ENCODE measurements at regions not wholly inside any gene's neighbourhood (a gene's known extent, or its start where the extent isn't known, plus 50 kb on each side); places are given as distances from the start of the nearest gene placed in this dataset.

DNA sequence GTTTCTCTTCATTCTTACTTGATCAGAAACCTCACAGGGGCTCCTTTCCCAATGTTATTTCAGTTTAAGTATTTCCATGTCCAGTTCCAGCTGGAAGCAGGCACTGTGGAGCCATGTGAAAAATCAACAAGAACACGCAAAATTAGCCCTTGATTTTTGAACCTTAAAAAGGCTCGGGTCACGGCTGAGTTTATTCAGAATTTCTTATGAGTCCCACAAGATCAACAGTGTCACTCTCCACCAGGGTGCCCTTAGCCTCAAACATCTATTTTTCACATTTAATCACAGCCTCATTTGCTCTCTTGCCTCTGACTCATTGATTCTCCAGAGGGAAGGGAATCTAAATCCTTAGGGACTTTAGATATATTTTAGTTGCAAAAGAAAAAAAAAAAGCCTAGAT, 157.7 kb upstream of the AVPR1A start (continued):
- TF ChIP-seq LARP7 (IDR thresholded peaks at IDR 0.05) (no peak), RB1 (IDR thresholded peaks at IDR 0.05; ENCODE audit: borderline replicate concordance) (no peak)

- in situ Hi-C loops (cut with MboI): no loop called here
- ChIA-PET SMC1A (ENCODE audit: uncharacterized antibody, unreplicated experiment) (no interaction called here), CTCF (no interaction called here), RAD21 (ENCODE audit: unreplicated experiment) (interaction anchor here (0.8 kb wide), 1 partner anchor 9 kb away, joined by 3 read pairs; no protein-coding TSS in a partner anchor), POLR2A (no interaction called here)
- WGBS (ENCODE audit: insufficient coverage, insufficient replicate concordance, low lambda C conversion rate, missing lambda C conversion rate): 38% methylated on average over 8 of the region's 8 CpGs
- Histone ChIP-seq H3K27ac (ENCODE audit: control insufficient read depth, insufficient read depth) (no peak overlapping the region), H3K9ac (ENCODE audit: control insufficient read depth, insufficient read depth, low read length) (no peak overlapping the region), H3K9me3 (replicated peaks; ENCODE audit: control insufficient read depth, insufficient read depth, low read length) (no peaks in the 10 kb centered on the region; the same call in 2 of the 3 replicates), H4K20me1 (ENCODE audit: control insufficient read depth, insufficient read depth) (no peaks in the 10 kb centered on the region), H3K27me3 (replicated peaks in 1 of 2; ENCODE audit: control insufficient read depth in 2 of 2, insufficient read depth in 2 of 2, low read length in 1 of 2) (no peaks in the 10 kb centered on the region), H3K36me3 (ENCODE audit: control insufficient read depth in 2 of 2, insufficient read depth in 2 of 2, low read length in 1 of 2) (no peaks in the 10 kb centered on the region), H3K79me2 (ENCODE audit: control insufficient read depth, insufficient read depth, low read length) (no peaks in the 10 kb centered on the region), H2AFZ (ENCODE audit: control insufficient read depth, low read depth, low read length) (no peak overlapping the region), H3K4me1 (ENCODE audit: control insufficient read depth, insufficient read depth, low read length) (no peaks in the 10 kb centered on the region), H3K4me3 (no peak overlapping the region), H3K4me2 (ENCODE audit: control insufficient read depth, insufficient read depth) (no peak overlapping the region)
- FAIRE-seq (no peak), ATAC-seq (no peak), DNase-seq (ENCODE audit: low read depth, low spot score) (no peak)
- no TSS peak for BruUV-seq (replicated peaks)
- intact Hi-C loops (cut with micrococcal nuclease; ENCODE audit: unreplicated experiment): loop anchor here (5.0 to 10.0 kb wide), 2 partner anchors 89 to 703 kb away; no protein-coding TSS in a partner anchor
- TF ChIP-seq BACH1 (IDR thresholded peaks at IDR 0.05; ENCODE audit: borderline replicate concordance): no peak
- TF ChIP-seq STAT3 (IDR thresholded peaks at IDR 0.05; ENCODE audit: low read depth, low read length): no peak
- no peak for TF ChIP-seq RFX5 (IDR thresholded peaks at IDR 0.05; ENCODE audit: low read depth, low read length)
- no peak for TF ChIP-seq ZNF207 (IDR thresholded peaks at IDR 0.05; ENCODE audit: borderline replicate concordance)
- TF ChIP-seq ZBED1 (IDR thresholded peaks at IDR 0.05; ENCODE audit: borderline replicate concordance): no peak
- no peak for TF ChIP-seq MEF2B (IDR thresholded peaks at IDR 0.05; ENCODE audit: partially characterized antibody, poor library complexity, severe bottlenecking)
- no peak for TF ChIP-seq BHLHE40 (IDR thresholded peaks at IDR 0.05; ENCODE audit: borderline replicate concordance in 1 of 2, low read depth in 2 of 2, low read length in 1 of 2)
- TF ChIP-seq, protein P1, sequence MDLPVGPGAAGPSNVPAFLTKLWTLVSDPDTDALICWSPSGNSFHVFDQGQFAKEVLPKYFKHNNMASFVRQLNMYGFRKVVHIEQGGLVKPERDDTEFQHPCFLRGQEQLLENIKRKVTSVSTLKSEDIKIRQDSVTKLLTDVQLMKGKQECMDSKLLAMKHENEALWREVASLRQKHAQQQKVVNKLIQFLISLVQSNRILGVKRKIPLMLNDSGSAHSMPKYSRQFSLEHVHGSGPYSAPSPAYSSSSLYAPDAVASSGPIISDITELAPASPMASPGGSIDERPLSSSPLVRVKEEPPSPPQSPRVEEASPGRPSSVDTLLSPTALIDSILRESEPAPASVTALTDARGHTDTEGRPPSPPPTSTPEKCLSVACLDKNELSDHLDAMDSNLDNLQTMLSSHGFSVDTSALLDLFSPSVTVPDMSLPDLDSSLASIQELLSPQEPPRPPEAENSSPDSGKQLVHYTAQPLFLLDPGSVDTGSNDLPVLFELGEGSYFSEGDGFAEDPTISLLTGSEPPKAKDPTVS (IDR thresholded peaks at IDR 0.05; ENCODE audit: low read depth, low read length): no peak
- TF ChIP-seq IRF4 (IDR thresholded peaks at IDR 0.05; ENCODE audit: low read depth, low read length): no peak
- no peak for TF ChIP-seq RUNX3 (IDR thresholded peaks at IDR 0.05; ENCODE audit: low read length)
- no peak for TF ChIP-seq PAX5 (IDR thresholded peaks at IDR 0.05; ENCODE audit: borderline replicate concordance, low read depth, low read length)
- TF ChIP-seq ZNF274 (IDR thresholded peaks at IDR 0.05; ENCODE audit: insufficient read depth, insufficient read length): no peak
- TF ChIP-seq, protein P2, sequence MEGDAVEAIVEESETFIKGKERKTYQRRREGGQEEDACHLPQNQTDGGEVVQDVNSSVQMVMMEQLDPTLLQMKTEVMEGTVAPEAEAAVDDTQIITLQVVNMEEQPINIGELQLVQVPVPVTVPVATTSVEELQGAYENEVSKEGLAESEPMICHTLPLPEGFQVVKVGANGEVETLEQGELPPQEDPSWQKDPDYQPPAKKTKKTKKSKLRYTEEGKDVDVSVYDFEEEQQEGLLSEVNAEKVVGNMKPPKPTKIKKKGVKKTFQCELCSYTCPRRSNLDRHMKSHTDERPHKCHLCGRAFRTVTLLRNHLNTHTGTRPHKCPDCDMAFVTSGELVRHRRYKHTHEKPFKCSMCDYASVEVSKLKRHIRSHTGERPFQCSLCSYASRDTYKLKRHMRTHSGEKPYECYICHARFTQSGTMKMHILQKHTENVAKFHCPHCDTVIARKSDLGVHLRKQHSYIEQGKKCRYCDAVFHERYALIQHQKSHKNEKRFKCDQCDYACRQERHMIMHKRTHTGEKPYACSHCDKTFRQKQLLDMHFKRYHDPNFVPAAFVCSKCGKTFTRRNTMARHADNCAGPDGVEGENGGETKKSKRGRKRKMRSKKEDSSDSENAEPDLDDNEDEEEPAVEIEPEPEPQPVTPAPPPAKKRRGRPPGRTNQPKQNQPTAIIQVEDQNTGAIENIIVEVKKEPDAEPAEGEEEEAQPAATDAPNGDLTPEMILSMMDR (IDR thresholded peaks at IDR 0.05 in 2 of 3, conservative IDR thresholded peaks at IDR 0.05 in 1 of 3; ENCODE audit: control insufficient read depth in 2 of 3, extremely low read depth in 1 of 3, insufficient read depth in 1 of 3, low read depth in 3 of 3, low read length in 3 of 3): no peak
- no peak for TF ChIP-seq PKNOX1 (IDR thresholded peaks at IDR 0.05)
- TF ChIP-seq, protein P3, sequence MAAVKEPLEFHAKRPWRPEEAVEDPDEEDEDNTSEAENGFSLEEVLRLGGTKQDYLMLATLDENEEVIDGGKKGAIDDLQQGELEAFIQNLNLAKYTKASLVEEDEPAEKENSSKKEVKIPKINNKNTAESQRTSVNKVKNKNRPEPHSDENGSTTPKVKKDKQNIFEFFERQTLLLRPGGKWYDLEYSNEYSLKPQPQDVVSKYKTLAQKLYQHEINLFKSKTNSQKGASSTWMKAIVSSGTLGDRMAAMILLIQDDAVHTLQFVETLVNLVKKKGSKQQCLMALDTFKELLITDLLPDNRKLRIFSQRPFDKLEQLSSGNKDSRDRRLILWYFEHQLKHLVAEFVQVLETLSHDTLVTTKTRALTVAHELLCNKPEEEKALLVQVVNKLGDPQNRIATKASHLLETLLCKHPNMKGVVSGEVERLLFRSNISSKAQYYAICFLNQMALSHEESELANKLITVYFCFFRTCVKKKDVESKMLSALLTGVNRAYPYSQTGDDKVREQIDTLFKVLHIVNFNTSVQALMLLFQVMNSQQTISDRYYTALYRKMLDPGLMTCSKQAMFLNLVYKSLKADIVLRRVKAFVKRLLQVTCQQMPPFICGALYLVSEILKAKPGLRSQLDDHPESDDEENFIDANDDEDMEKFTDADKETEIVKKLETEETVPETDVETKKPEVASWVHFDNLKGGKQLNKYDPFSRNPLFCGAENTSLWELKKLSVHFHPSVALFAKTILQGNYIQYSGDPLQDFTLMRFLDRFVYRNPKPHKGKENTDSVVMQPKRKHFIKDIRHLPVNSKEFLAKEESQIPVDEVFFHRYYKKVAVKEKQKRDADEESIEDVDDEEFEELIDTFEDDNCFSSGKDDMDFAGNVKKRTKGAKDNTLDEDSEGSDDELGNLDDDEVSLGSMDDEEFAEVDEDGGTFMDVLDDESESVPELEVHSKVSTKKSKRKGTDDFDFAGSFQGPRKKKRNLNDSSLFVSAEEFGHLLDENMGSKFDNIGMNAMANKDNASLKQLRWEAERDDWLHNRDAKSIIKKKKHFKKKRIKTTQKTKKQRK (IDR thresholded peaks at IDR 0.05; ENCODE audit: low read depth, low read length): no peak
Measured at GRCh38 chr12:63307849-63308248, 156.8 kb upstream of the AVPR1A start.

Measured in GM12878 (cell line).